Kidney capillary endothelial cell (primary cell): ENCODE measurements at regions not wholly inside any gene's neighbourhood (a gene's known extent, or its start where the extent isn't known, plus 50 kb on each side); places are given as distances from the start of the nearest gene placed in this dataset.
"Not testable (repeated sequence)": the region's sequence is repeated elsewhere in the genome, so short reads cannot be mapped to it uniquely, and the experiment has no call there.

Experiments used
- DNase-seq: peaks from one replicate; pipeline ENCODE4 v3.0.0-alpha.2; 2018; ENCODE audit warnings: low spot score

- DNase-seq, result no peak
These were observed 65.5 kb upstream of the IGLL5 start for GRCh38 chr22:22822106-22822505.

DNA sequence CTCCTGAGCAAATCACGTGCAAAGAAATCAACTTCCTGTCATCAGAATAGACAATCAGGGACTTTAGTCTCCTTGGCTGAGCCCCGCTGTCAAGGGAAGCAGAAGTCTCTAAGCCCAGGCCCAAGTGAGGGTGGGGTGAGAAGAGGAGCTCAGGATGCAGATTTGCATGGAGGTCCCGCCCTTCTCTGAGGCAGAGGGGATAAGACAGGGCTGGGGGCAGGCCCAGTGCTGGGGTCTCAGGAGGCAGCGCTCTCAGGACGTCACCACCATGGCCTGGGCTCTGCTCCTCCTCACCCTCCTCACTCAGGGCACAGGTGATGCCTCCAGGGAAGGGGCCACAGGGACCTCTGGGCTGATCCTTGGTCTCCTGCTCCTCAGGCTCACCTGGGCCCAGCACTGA lies 65.1 kb upstream of the IGLL5 start:
- not testable (repeated sequence) for DNase-seq

- no peak for DNase-seq
These were observed 64.3 kb upstream of the IGLL5 start for GRCh38 chr22:22823131-22823810.

GRCh38 chr22:22824340-22825212 lies 63.0 kb upstream of the IGLL5 start:
- DNase-seq, result no peak

- DNase-seq, result no peak
These were observed 62.4 kb upstream of the IGLL5 start for GRCh38 chr22:22825213-22825593.

DNA sequence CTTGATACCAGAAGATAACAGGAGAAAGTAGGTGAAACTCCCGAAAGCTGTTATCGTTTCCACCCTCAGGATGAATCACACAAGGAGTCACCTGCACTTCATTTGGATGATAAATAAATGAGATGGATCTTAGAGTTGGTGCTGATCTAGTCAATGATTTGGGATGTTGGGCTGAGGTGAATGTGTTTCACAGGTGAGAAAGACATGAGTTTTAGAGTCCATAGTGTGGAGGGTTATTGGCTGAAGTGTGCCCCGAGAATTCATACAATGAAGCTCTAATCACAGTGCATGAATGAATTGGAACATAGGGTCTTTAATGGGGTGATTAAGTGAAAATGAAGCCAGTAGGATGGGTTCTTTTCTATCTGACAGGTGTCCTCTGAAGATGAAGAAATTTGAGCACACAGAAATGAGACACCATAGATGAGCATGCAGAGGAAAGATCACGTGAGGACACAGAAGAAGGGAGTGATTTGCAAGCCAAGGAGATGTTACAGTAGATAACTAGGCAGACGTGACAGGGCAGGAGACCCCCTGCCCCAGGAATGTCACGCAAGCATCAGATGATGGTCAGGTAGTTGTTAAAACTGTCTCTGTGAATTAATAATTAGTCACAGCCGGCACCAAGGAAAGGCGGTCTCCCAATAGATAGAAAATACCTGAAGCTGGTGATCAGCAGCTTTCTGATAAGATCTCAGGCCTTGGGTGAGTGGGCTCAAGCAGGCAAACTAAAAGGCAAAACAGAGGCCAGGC lies 60.3 kb upstream of the IGLL5 start:
- DNase-seq, result no peak

GRCh38 chr22:22830193-22830592 lies 57.4 kb upstream of the IGLL5 start:
- DNase-seq, result no peak

DNA sequence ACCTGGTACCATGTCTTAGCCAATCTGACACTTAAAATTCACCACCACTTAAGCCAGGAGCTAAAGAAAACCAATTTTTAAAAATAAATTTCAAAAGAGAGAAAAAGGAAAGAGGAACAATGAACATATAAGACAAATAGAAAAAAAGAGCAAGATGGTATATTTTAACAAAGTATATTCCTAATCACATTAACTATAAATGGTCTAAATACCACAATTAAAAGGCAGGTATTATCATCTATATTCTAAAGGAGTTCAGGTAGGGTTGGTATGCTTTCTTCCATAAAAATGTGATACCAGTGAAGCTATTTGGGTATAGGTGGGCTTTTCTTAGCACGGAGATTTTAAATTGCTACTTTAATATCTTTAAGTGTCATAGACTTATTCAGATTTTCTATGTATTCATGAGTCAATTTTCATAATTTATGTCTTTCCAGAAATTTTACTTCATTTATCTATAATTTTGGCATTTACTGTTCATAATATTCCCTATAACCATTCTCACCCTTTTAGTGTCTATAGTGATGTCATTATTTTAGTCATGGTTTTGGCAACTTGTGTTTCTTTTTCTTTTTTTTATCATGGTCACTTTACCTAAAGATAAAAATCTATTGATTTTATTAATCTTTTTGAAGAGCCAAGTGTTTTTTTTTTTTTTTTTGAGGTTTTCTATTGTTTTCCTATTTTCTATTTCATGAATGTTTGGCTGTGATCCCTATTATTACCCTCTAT lies 56.5 kb upstream of the IGLL5 start:
- DNase-seq, result no peak

DNA sequence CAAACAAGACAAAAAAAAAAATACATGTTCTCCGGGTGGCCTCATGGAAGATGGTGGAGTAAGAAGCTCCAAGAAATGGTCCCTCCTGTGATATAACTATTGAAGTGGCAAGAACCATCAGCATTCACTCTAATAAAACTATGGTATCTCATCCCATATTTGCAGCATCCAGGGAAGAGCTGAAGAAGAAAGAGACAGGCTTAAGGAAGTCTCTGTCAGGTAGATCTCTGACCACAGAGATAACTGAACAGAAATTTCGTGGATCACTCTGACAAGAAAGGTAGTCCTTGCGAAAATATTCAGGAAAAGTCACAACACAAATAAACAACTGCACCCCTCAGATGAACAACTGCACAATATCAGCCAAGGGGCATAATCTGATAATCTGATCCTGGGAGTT lies 54.6 kb upstream of the IGLL5 start:
- no peak for DNase-seq

GRCh38 chr22:22833488-22833887 lies 54.1 kb upstream of the IGLL5 start:
- no peak for DNase-seq

GRCh38 chr22:22834204-22834603 lies 53.4 kb upstream of the IGLL5 start:
- DNase-seq, result no peak

- no peak for DNase-seq
These were observed 52.8 kb upstream of the IGLL5 start for GRCh38 chr22:22834783-22835182.

DNA sequence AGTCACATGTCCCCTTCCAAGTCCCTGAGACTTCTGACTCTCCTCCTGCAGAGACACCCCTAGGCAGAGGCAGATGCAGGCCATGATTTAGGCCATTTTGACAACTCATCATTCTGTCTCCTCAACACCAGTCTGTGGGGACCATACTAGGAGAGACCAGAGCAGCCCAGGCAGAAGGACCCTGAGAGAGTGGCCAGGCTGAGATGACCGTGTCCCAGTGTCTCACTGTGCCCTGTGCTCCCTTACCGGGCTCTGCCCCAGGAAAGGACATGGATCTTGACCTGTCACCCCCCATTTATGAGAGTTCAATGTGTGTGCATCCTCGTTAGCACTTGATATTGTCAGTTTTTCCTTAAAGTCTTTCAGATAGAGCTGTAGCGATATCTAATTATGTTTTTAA lies 52.4 kb upstream of the IGLL5 start:
- no peak for DNase-seq

DNA sequence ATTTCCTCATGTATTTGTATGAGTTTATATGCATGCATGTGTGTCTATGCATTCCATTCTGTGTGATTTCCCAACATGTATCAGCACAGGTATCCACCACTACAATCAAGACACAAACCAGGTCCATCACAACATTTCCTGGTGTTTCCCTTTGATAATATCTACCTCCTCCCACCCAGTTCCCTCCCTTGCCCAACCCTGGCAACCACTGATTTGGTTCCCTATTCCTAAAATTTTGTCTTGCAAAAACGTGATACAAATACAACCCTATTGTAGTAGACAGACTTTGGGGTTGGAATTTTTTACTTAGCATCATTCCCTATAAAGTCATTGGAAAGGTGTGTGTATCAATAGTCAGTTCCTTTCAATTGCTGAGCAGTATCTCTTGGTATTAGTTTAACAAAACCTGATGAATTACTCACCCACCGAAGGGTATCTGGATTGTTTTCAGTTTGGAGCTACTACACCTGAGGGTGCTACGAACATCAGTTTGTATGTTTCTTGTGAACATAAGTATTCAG lies 51.8 kb upstream of the IGLL5 start:
- DNase-seq, result no peak

- DNase-seq, result no peak
These were observed 51.0 kb upstream of the IGLL5 start for GRCh38 chr22:22836635-22837034.
